ENCODE measurements at regions not wholly inside any gene's neighbourhood (a gene's known extent, or its start where the extent isn't known, plus 50 kb on each side); places are given as distances from the start of the nearest gene placed in this dataset.

- no peak overlapping the region for H3K4me3 ChIP-seq
- in situ Hi-C loops (cut with MboI) = loop anchor here (25.0 kb wide), 1 partner anchor 686 kb away; no protein-coding TSS in a partner anchor
- no peaks in the 10 kb centered on the region for H3K36me3 ChIP-seq (ENCODE audit: control insufficient read depth, insufficient read depth, low read length)
- no peaks in the 10 kb centered on the region for H4K20me1 ChIP-seq (replicated peaks; ENCODE audit: control insufficient read depth, insufficient read depth, low read length)
- H3K9ac ChIP-seq (ENCODE audit: insufficient read depth in 1 of 2, low read depth in 2 of 2, low read length in 2 of 2) = no peak overlapping the region
- no peak overlapping the region for H2AFZ ChIP-seq (ENCODE audit: low read depth, low read length)
- H3K79me2 ChIP-seq (ENCODE audit: control insufficient read depth, insufficient read depth, low read length) = no peaks in the 10 kb centered on the region
- DNase-seq (ENCODE audit: extremely low read depth in 1 of 4, low spot score in 3 of 4) = no peak
- TF ChIP-seq ZNF589 (CRISPR knock-in tag; IDR thresholded peaks at IDR 0.05; ENCODE audit: low read depth) = no peak
- no peak for TF ChIP-seq GTF2A2 (tag; IDR thresholded peaks at IDR 0.05)
- no peak for TF ChIP-seq ETV1 (tag; conservative IDR thresholded peaks at IDR 0.05; ENCODE audit: low read depth)
- no peak for TF ChIP-seq C11orf30 (IDR thresholded peaks at IDR 0.05; ENCODE audit: low read depth)
- no peak for TF ChIP-seq ZNF324 (CRISPR knock-in tag; IDR thresholded peaks at IDR 0.05)
- TF ChIP-seq PTRF (tag; IDR thresholded peaks at IDR 0.05) = no peak
- no peak for TF ChIP-seq TGIF2 (CRISPR knock-in tag; IDR thresholded peaks at IDR 0.05)
- no peak for TF ChIP-seq ZNF740 (CRISPR knock-in tag; IDR thresholded peaks at IDR 0.05)
- TF ChIP-seq ZNF740 (tag; IDR thresholded peaks at IDR 0.05) = no peak
- no peak for TF ChIP-seq MEF2A (IDR thresholded peaks at IDR 0.05; ENCODE audit: control insufficient read depth, low read depth, low read length)
- no peak for TF ChIP-seq RERE (CRISPR knock-in tag; IDR thresholded peaks at IDR 0.05; ENCODE audit: borderline replicate concordance)
- no peak for TF ChIP-seq ELK3 (CRISPR knock-in tag; IDR thresholded peaks at IDR 0.05)
- BruUV-seq (replicated peaks) = no TSS peak
- CTCF ChIA-PET (ENCODE audit: low intra/inter-chr PET ratio) = no interaction called here
- H3K9me1 ChIP-seq (ENCODE audit: control insufficient read depth, insufficient read depth, low read length) = no peaks in the 10 kb centered on the region
- H3K27ac ChIP-seq (ENCODE audit: extremely low read depth, low read depth, low read length) = no peak overlapping the region
- POLR2A ChIA-PET = interaction anchor here (0.8 kb wide), 1 partner anchor 528 kb away, joined by 3 read pairs; no protein-coding TSS in a partner anchor
- ATAC-seq = no peak
- WGBS (ENCODE audit: insufficient coverage, low coverage, missing lambda C conversion rate) = 24% methylated on average over 1 of the region's 1 CpG
- FAIRE-seq = no peak
- H3K4me2 ChIP-seq (ENCODE audit: insufficient read depth, low read length) = no peak overlapping the region
- no peaks in the 10 kb centered on the region for H3K4me1 ChIP-seq (replicated peaks in 1 of 2; ENCODE audit: control insufficient read depth in 2 of 2, insufficient read depth in 2 of 2, low read length in 2 of 2)
- H3K9me3 ChIP-seq (replicated peaks; ENCODE audit: control insufficient read depth, insufficient read depth, low read depth, low read length) = 0 out of 2 replicates have a peak, but pooled peaks cover 2% of the 10 kb centered on the region
- no peaks in the 10 kb centered on the region for H3K27me3 ChIP-seq (ENCODE audit: control insufficient read depth in 2 of 2, insufficient read depth in 2 of 2, low read length in 2 of 2)
- intact Hi-C loops (cut with micrococcal nuclease) = no loop called here
Observed at GRCh38 chr21:20151741-20152140, 846.5 kb upstream of the NCAM2 start.

Measured in K562 (cell line).